Nucleus accumbens (tissue), 56 donors: ENCODE measurements at regions not wholly inside any gene's neighbourhood (a gene's known extent, or its start where the extent isn't known, plus 50 kb on each side); places are given as distances from the start of the nearest gene placed in this dataset.
"Not testable (repeated sequence)": the region's sequence is repeated elsewhere in the genome, so short reads cannot be mapped to it uniquely, and the experiment has no call there.

Experiments used
- DNase-seq, 56 donors: peaks; one replicate each; lab custom pipeline; 2025; lab: John Stamatoyannopoulos, UW

- DNase-seq: no peak
Observed at GRCh38 chr3:157861076-157861765, 245.0 kb downstream of the SHOX2 start.

- no peak for DNase-seq
Observed at GRCh38 chr3:157859541-157859940, 246.7 kb downstream of the SHOX2 start.

DNA sequence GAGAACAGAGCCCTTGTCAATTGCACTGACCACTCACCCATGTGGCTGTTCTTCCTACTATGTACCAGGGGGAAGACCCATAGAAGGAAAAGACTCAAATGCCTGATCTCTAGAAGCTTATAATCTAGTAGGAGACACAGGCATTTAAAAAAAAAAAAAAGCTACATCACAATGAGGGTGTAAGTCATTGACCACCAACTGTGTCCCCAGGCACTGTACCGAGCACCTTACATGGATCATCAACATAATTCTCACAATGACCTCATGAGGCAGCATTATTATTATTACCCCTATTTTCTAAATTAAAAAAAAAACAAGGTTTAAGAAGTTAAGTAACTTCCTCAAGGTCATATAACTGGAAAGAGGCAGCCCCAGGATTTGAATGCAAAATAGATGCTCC lies 247.4 kb downstream of the SHOX2 start:
- DNase-seq: no peak

DNA sequence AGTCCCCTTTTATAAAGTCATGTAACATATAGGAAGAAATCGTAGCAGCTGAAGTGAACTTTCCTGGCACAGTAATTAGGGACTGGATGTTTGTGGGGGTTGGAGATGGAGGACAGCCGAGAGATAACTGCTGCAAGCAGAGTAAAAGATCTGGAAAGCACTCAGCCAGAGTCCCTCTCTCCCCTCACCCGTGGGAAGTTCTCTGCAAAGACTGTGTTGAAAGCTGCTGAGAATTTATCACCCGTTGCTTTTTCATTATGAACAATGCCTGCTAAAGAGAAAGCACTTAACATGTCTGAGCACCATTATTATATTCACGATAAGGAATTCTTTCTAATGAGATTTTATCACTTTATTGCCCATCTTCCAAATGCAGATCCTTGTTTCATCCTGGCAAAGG lies 248.8 kb downstream of the SHOX2 start:
- no peak for DNase-seq

DNA sequence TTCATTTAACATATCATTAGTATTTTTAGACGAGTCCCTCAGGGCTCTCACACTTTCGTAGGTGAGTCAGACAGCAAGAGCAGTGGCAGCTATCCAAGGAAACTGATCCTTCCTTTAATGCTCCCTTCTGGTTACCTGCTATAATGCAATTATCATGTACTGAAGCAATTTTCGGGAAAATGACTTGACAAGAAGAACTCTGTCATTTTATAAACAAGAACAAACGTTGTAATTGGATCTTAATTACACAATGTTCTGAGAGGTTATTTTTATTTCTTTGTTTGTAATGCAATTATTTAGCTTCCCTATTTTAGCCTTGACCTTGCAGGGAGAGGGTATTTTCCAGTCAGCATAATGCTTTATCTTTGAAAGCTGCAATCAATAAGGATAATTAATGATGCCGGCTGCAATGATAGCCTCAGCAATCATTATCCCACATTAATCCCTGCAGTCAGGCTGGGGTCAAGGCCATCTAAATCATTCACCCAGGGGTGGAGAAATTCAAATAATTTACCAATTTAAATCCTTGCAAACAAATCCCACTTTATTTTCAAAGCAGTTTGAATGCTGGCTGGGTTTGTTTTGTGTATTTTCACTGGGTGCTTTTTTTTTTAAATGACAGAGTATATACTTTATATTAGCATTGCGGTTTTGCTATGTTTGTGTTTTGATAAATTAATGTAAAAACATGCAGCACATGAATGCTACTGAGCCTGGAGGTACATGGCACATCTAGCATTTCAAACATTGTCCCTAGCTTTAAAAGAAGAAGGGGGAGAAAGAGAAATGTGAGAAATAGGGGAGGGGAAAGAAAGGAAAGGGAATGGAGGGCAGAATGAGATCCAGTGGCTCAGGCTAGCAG lies 249.9 kb downstream of the SHOX2 start:
- DNase-seq: no peak

DNA sequence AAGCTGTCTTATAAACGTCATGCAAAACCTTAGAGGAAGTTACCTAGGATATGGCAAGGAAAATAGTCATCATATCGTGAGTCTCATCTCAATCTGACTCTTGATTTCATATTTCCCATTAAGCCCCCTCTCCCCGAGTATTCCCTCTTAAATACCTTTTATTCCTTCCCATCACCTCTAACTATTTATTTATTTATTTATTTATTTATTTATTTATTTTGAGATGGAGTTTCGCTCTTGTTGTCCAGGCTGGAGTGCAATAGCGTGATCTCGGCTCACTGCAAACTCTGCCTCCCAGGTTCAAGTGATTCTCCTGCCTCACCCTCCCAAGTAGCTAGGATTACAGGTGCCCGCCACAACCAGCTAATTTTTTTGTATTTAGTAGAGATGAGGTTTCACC lies 260.4 kb downstream of the SHOX2 start:
- DNase-seq: not testable (repeated sequence)

DNA sequence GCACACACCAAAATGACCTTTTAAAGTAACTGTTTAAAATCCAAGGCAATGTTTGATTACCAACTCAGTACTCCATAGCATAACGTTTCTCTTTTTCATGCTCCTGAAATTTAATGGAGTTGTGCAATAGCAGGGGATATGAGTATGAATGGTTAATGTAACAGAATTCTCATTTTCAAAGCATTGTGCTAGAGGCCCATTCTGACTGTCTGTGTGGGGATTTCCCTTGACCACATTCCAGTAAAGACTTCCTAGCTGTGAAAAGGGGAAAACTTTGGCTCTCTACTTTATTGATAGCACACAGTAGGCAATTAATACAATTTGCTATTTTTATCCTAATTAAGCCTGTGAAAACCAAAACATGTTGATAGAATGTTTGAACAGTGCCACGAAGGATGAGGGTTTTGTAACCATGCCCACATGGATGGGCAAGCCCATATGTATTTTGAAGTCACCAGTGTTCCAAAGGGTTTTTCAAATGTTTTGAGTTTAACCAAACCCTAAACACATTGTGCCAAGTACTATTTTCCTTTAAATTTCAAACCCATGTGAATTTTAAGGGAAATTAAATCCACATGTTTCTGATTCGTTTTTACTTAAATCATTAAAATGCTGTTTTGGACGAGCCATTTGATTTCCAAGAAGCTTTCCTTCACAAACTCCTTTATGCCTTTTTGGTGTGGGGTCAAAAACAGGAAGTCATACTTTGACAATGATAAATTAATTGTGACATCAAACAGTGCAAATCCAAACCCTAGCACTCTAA lies 261.2 kb downstream of the SHOX2 start:
- DNase-seq: no peak

DNA sequence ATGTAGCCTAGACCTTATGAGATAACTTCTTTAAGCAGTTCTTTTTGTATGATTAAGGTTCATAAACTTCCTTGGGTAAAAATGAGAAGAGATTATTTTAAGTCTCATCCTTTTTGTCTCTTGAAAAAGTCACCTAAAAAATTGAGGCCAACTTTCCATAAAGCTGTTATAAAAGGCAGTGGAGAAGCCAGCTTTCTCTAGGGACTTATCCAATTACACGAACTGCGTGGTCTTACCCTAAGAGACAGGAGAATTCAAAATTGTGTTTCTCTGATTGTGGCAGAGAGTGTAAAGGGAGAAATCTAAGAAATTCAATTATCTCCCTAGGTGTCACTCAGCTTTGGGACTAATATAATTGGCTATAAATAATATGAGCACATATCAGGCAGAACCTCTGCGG lies 262.0 kb downstream of the SHOX2 start:
- no peak for DNase-seq

GRCh38 chr3:157841029-157841428 lies 265.2 kb downstream of the SHOX2 start:
- no peak for DNase-seq

GRCh38 chr3:157840564-157840963 lies 265.7 kb downstream of the SHOX2 start:
- DNase-seq: no peak

DNA sequence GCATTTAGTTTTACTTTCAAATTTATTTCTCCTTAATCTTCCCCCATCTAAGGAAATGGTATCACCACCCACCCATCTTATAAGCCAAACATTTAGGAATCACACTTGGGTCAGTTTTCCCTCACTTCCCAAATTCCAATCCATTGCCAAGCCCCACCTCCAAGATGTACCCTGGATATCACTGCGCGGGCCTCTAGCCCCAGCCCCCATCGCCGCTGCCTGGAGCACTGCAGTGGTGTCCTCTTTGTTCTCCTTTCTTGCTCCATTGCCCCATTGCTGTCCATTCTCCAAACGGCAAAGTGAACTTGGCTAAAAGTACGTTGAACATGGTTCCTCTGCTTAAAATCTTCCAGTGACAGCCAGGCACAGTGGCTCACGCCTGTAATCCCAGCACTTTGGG lies 267.8 kb downstream of the SHOX2 start:
- no peak for DNase-seq

- DNase-seq: no peak
Observed at GRCh38 chr3:157837336-157837735, 268.9 kb downstream of the SHOX2 start.

- DNase-seq: no peak
Observed at GRCh38 chr3:157836022-157836421, 270.2 kb downstream of the SHOX2 start.

DNA sequence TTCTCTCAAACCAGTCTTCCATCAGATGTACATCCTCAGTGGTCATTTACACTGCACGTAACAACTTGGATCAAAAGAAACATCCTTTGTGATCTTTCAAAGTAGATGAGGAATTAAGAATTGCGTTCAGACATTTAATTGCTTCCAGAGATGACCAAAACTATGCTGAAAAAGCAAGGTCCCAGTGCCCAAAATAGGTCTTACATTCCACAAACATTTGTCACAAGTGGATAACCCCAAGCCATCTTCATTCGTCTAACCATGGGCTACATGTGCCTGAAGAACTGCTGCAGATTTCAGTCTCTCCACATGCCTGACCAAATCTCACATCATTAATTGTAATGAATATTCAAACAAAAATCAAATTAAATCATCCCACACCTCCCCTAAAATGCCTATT lies 273.6 kb downstream of the SHOX2 start:
- DNase-seq: no peak

DNA sequence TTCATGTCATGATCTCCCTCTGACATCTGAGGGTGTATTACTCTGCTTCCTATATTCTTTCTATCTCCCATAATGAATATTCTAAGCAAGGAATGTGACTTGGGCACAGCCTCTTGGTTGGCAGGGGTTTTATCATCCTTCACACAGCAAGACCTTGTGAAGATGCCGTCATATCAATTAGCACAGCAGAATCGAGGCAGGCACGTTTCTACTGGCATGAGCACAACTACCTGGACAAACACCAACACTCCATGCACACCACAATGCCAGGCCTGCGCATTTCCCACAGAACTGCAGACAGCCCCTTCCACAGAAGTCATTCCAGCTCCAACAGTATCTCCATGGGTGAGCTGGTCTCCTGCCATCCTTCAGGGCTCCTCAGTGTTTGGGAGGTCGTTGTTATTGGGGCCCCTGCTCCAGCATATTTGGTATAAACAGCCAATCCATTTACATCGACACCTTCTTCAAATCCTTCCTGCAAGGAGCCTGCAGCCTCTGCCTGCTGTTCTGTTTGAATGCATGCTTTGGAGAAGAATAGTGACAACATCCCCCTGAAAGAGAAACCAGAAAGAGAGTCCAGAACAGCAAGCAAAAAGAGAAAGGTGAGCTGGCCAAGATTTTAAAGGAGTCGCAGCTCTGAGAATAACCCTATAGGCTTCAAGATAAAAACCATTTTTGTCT lies 275.5 kb downstream of the SHOX2 start:
- DNase-seq: no peak

DNA sequence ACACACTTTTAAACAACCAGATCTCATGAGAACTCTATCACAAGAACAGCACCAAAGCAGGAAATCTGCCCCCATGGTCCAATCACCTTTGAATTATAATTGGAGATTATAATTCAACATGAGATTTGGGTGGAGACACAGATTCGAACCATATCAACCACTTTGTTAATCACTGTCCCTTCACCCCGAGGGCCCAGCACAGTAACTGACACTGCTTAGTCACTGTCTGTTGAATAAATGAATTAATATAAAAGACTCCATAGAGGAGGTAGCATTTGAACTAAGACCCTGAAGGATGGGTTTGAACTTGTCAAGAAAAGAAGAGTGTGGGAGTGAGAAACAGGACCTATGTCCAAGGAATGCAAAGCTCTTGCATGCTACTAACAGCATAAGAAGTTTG lies 276.4 kb downstream of the SHOX2 start:
- no peak for DNase-seq

DNA sequence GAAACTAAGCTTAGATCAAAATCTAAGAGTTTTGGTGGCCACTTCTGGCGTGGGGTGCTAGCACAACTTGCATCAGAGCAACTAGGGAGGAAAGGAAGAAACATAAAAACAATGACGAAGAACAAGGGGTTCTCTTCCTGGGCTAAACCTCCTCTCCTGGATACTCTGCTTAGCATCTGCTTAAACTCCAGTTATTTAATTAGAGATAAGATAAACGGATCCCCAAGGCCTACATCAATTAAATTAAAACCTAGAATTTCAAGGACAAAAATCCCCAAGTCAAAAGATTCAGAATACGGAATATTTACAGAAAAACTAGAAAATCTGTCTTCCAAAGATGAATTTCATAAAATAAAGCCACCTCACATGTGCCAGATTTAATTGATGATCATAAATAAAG lies 281.9 kb downstream of the SHOX2 start:
- DNase-seq: no peak

DNA sequence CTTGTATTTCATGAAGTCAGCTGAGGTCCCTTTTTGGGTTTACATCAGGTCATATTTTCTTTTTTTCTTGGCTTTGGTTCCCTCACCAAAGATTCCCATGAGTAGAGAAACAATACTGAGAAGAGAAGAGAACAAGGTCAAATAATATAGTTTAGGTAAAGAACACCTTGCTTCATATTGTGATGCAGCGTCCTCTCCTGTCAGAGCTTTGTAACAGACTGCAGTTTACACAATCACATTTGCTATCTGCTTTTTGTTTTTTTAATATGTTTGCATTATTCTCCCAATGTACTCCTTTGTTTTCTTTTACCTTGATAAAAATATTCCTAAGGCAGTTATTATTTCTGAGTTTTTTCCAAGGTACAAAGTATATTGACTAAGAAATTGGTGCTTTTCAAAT lies 283.2 kb downstream of the SHOX2 start:
- DNase-seq: no peak

DNA sequence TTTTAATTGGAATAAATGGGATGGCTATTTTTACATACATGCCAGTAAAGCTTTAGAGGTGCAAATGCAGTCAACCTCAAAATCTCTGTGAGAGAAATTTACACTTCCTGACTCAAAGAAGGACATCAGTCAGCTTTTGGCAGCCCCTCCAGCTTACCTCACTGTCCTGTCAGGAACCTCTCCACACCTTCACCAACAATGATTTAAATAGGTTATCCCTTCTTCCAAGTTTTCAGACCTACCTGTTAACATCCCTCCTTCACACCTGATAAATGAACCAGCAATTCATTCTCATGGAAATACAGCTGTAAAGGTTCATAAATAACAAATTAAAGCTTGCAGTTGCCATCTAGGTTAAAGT lies 286.1 kb downstream of the SHOX2 start:
- no peak for DNase-seq

DNA sequence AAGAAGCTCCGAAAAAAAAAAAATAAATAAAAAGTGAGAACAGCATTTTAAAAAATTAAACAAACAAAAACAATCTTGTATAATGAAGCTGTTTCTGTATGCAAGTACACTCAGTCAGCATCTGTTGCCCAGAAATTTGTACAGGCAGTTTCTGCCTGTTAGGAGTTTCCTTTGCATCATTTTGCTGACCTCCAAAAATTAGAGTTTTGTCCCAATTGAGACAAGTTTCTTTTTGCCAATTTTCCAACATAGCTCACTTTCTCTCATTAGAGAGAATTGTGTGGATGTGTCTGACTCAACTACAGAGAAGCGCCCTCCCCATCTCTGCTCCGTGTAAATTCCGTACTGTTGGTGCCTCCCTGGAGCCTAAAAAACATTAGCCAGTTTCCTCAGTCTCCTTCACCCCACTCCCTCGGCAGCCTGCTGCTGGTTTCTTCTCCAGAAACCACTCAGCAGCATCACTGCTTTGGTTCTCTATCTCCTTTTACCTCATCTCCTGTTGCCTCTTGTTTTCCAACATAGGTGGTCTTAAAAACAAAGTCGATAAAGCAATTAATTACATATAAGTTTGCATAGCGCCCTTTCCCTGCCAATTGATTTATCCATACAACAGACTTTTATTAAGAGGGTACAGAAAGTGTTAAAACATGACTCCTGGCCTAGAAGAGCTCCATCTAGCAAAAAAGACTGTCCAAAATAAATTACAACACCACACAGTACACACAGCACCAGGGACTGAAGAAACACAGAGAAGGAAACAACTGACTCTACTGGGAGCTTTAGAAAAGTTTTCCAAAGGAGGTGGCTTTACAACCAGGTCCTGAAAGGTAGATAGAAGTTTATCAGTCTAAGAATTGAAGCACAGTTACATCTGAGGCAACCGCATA lies 286.7 kb downstream of the SHOX2 start:
- DNase-seq: no peak
